HG03066 (cell line): ENCODE measurements at regions not wholly inside any gene's neighbourhood (a gene's known extent, or its start where the extent isn't known, plus 50 kb on each side); places are given as distances from the start of the nearest gene placed in this dataset.

Source experiments
- ATAC-seq: cut with Tn5 transposase; IDR thresholded peaks from one replicate; pipeline ENCODE4 v1.9.1; 2021; ENCODE audit warnings: low read depth; ENCODE audit not compliant: unreplicated experiment

DNA sequence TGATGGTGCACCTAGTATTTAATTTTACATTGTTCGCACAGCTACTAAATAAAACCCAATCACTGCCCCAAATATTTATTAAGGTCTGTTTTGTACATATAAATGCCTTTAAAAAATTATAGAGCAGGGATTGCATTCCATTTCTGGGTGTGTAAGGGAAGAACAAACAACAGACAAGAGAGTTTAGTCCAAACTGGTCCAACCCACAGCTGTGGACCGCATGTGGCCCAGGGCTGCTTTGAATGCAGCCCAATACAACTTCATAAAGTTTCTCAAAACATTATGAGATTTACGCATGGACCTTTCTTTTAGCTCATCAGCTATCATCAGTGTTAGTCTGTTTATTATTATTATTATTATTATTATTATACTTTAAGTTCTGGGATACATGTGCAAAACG lies 114.8 kb upstream of the LRATD1 start:
- no peak for ATAC-seq

DNA sequence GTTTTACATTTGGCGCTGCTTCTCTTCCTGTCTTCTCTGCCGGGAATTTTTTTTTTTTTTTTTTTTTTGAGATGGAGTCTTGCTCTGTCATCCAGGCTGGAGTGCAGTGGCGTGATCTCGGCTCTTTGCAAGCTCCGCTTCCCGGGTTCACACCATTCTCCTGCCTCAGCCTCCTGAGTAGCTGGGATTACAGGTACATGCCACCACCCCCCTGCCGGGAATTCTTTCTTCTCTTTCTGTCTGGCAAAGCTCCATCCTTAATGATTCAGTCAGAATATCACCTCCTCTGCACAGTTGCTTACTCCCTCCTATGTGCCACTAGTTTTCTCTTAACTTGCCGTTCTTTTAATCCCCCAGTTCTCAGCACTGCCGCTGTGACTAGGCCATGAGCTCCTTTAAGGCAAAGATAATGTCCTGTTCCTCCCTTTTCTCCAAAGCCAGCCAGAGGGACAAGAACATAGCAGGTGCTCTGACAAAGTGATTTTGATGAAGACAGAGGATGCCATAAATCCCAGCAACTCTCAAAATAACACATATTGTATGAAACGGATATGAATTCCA lies 112.1 kb upstream of the LRATD1 start:
- no peak for ATAC-seq

DNA sequence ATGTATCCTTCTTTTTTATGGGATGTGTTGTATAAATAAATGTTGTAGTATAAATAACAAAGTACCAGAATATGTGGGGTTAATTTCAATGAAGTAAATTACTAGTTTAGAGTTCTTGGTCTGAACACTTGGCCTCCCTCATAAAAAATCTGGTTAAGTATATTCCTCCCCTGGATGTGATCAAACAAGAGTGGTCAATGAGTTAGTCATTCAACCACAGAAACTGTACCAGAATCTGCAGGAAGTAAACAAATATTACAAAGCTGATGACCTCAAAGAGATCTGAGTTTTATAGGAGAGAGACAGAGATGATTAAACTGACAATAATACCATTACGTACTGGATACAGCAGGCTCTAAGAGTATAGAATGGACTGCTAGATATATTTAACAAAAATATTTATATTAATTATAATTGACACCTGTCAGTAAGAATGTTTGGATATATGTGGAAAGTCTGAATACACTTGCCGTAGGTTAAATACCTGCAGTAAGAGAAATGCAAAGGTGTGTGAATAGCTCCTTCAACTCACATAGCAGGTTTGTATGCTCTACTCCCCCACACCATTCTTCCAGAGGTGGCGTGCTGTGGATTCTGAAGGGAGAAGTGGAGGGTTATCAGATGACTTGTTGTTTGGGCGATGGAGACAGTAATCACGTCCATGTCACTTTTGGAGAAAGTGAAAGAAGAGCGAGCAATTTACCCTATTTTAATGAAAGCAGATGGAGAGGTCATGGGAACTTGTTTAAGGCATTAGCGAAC lies 108.3 kb upstream of the LRATD1 start:
- ATAC-seq, result no peak

DNA sequence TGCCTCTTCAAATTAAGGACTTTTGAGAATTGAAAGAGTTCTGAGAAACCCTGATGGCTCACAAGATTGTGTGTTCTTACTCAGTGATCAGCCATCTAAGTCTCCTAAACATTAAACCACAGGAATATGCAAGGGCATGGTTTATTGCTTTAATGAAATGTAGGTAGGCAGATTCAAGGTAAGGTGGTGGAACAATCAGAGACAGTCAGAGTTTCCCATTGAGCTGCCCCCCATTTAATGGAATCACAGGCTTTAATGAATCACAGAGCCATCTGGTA lies 107.8 kb upstream of the LRATD1 start:
- ATAC-seq, result no peak

DNA sequence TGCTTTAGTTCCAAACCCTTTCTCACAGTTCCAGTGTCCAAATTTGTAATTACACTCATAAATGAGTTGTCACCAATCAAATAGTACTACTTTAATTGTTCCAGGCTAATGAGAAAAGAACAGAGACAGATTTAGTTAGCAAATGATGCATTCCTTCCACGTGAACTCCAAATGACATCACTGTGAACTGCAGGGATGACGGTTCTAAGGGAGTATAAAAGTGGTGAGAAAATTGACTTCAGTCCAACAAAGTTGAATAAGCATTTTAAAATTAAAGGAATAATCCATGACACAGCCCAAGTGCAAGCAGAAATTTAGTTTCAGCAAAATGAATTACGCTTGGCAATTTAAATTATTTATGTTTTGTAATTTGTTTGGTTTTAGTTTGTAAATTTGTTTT lies 102.0 kb upstream of the LRATD1 start:
- no peak for ATAC-seq

- no peak for ATAC-seq
These were observed 99.3 kb upstream of the LRATD1 start for GRCh38 chr2:14533131-14533757.

GRCh38 chr2:14535156-14535555 lies 97.4 kb upstream of the LRATD1 start:
- no peak for ATAC-seq

DNA sequence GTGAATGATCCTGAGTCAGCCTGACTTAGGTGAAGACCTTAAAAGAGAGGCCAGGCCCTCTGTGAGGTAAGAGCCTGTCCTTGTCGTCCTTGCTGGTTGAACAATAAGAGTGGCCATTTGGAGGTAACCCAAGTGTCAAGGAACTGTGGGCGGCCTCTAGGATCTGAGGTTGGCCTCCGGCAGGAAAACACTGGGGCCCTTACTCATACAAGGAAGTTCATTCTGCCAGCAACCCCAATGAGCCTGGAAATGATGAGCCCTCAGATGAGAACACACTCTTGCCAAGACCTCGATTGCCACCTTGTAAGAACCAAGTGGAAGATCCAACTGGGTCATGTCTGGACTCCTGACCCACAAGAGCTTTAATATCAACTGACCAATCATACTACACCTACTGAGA lies 95.5 kb upstream of the LRATD1 start:
- no peak for ATAC-seq

DNA sequence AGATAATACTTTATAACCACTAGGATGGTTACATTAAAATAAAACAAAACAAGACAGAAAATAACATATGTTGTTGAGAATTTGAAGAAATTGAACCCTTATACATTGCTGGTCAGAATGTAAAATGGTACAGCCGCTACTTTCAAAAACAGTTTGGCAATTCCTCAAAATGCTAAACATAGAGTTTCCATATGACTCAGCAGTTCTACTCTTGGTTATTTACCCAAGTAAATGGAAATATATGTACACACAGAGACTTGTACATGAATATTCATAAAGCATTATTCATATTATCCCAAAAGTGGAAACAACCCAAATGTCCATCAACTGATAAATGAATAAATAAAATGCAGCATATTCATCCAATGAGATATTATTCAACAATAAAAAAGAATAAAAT lies 92.5 kb upstream of the LRATD1 start:
- ATAC-seq, result no peak

DNA sequence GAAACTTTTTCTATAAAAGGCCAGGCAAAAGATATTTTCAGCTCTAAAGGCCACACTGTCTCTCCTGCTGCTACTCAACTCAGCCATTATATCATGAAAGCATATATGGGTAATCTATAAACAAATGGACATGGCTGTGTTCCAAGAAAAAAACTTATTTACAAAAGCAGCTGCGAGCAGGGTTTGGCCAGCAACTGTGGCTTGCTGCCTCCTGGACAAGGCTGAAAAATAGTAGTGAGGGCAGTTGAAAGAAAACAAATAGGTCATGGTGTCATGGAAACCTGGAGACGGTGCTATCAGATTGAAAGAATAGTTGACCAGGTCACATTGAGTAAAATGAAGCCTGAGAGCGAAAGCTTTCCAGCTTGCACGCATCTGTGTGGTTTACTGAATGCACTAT lies 89.2 kb upstream of the LRATD1 start:
- no peak for ATAC-seq

- ATAC-seq, result no peak
These were observed 88.3 kb upstream of the LRATD1 start for GRCh38 chr2:14544247-14544646.

- ATAC-seq, result no peak
These were observed 84.7 kb upstream of the LRATD1 start for GRCh38 chr2:14547830-14548229.

DNA sequence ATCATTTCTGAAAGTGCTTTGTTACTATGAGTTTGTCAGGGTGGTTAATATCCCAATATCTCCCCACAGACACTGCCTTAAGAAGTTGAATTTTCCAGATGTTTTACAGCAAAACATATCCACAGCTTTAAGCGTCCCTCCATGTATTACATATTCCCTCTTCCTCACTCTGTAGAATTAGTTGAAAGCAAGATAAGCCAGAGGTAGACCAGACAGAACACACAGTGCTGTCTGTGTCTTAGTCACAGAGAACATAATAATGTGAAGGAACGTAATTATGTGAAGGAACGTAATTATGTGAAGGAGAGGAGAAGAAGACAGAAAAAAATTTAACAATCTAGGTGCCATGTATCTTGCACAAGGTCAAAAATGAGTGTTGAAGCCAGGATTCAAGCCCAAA lies 81.9 kb upstream of the LRATD1 start:
- no peak for ATAC-seq

GRCh38 chr2:14551069-14551468 lies 81.4 kb upstream of the LRATD1 start:
- no peak for ATAC-seq

- ATAC-seq, result no peak
These were observed 80.2 kb upstream of the LRATD1 start for GRCh38 chr2:14552286-14552685.

GRCh38 chr2:14552818-14553217 lies 79.7 kb upstream of the LRATD1 start:
- ATAC-seq, result no peak

- ATAC-seq, result no peak
These were observed 77.5 kb upstream of the LRATD1 start for GRCh38 chr2:14554849-14555545.

- no peak for ATAC-seq
These were observed 75.4 kb upstream of the LRATD1 start for GRCh38 chr2:14557111-14557510.

- ATAC-seq, result no peak
These were observed 74.6 kb upstream of the LRATD1 start for GRCh38 chr2:14557916-14558315.

- no peak for ATAC-seq
These were observed 74.1 kb upstream of the LRATD1 start for GRCh38 chr2:14558335-14558919.

GRCh38 chr2:14560716-14561115 lies 71.8 kb upstream of the LRATD1 start:
- no peak for ATAC-seq
